ENCODE measurements at regions not wholly inside any gene's neighbourhood (a gene's known extent, or its start where the extent isn't known, plus 50 kb on each side); places are given as distances from the start of the nearest gene placed in this dataset.
"Not testable (repeated sequence)": the region's sequence is repeated elsewhere in the genome, so short reads cannot be mapped to it uniquely, and the experiment has no call there.

GRCh38 chr7:65462148-65462716 is 88.6 kb downstream of the ZNF92 start:
- H3K9me3 ChIP-seq, result no peaks in the 10 kb centered on the region
- H3K4me3 ChIP-seq, result no peak overlapping the region
- no peak overlapping the region for H3K27ac ChIP-seq
- no peaks in the 10 kb centered on the region for H3K4me1 ChIP-seq
- ATAC-seq, result no peak
- no peaks in the 10 kb centered on the region for H3K27me3 ChIP-seq
- no peaks in the 10 kb centered on the region for H3K36me3 ChIP-seq
- TF ChIP-seq, protein P1, sequence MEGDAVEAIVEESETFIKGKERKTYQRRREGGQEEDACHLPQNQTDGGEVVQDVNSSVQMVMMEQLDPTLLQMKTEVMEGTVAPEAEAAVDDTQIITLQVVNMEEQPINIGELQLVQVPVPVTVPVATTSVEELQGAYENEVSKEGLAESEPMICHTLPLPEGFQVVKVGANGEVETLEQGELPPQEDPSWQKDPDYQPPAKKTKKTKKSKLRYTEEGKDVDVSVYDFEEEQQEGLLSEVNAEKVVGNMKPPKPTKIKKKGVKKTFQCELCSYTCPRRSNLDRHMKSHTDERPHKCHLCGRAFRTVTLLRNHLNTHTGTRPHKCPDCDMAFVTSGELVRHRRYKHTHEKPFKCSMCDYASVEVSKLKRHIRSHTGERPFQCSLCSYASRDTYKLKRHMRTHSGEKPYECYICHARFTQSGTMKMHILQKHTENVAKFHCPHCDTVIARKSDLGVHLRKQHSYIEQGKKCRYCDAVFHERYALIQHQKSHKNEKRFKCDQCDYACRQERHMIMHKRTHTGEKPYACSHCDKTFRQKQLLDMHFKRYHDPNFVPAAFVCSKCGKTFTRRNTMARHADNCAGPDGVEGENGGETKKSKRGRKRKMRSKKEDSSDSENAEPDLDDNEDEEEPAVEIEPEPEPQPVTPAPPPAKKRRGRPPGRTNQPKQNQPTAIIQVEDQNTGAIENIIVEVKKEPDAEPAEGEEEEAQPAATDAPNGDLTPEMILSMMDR (IDR thresholded peaks at IDR 0.05), result no peak
- TF ChIP-seq POLR2AphosphoS5 (IDR thresholded peaks at IDR 0.05) (no peak), EP300 (IDR thresholded peaks at IDR 0.05) (no peak), POLR2A (IDR thresholded peaks at IDR 0.05) (no peak)
- 28 to 34% methylated on average over 2 to 3 of the region's 3 CpGs for WGBS, 2 donors (ENCODE audit: low coverage in 1 of 2)

DNA sequence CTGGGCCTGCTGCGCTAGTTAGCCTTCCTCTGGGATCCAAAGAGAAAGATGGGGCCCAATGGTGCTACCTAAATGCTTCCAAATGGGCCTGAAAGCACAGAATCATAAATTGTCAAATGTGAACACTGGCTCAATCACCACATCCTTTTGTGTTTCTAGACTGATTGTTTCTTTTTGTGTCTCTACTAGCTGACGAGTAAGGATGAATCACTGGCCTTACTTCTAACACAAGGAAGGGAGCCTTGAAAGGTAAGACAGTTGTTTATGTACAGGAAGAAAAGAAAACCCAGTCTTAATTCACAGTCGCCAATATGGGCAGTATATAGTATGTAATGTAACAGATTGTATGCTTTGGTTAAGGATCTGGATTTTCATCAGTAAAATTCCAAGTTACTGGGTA is 89.5 kb downstream of the ZNF92 start:
- no peak for TF ChIP-seq POLR2A (IDR thresholded peaks at IDR 0.05)
- TF ChIP-seq, protein P1 (IDR thresholded peaks at IDR 0.05), result no peak
- no peak for TF ChIP-seq EP300 (IDR thresholded peaks at IDR 0.05)
- TF ChIP-seq POLR2AphosphoS5 (IDR thresholded peaks at IDR 0.05), result no peak
- Histone ChIP-seq H3K4me3 (no peak overlapping the region), H3K36me3 (no peaks in the 10 kb centered on the region), H3K9me3 (no peaks in the 10 kb centered on the region), H3K27me3 (no peaks in the 10 kb centered on the region), H3K4me1 (no peaks in the 10 kb centered on the region), H3K27ac (no peak overlapping the region)
- 81 to 83% methylated on average over 3 of the region's 3 CpGs for WGBS, 2 donors (ENCODE audit: low coverage in 1 of 2)
- ATAC-seq, result no peak

DNA sequence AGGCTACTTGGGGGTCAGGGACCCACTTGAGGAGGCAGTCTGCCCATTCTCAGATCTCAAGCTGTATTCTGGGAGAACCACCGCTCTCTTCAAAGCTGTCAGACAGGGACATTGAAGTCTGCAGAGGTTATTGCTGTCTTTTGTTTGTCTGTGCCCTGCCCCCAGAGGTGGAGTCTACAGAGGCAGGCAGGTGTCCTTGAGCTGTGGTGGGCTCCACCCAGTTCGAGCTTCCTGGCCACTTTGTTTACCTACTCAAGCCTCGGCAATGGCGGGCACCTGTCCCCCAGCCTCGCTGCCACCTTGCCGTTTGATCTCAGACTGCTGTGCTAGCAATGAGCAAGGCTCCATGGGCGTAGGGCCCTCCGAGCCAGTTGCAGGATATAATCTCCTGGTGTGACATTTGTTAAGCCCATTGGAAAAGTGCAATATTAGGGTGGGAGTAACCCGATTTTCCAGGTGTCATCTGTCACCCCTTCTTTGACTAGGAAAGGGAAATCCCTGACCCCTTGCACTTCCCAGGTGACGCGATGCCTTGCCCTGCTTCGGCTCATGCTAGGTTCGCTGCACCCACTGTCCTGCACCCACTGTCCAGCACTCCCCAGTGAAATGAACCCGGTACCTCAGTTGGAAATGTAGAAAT is 96.4 kb downstream of the ZNF92 start:
- H3K9me3 ChIP-seq, result peaks cover 0 to 12% (median 0%) of the 10 kb centered on the region in 3 donors
- not testable (repeated sequence) for ATAC-seq, H3K27ac ChIP-seq, H3K36me3 ChIP-seq, H3K27me3 ChIP-seq, H3K4me3 ChIP-seq, H3K4me1 ChIP-seq
- 86 to 98% methylated on average over 7 to 8 of the region's 14 CpGs for WGBS, 2 donors (ENCODE audit: low coverage in 1 of 2)

GRCh38 chr7:65471587-65471986 is 97.9 kb downstream of the ZNF92 start:
- Histone ChIP-seq H3K4me1 (no peaks in the 10 kb centered on the region), H3K27ac (no peak overlapping the region), H3K9me3 (peaks cover 0 to 12% (median 0%) of the 10 kb centered on the region in 3 donors), H3K27me3 (peaks cover 16% of the 10 kb centered on the region), H3K4me3 (no peak overlapping the region), H3K36me3 (no peaks in the 10 kb centered on the region)
- no peak for TF ChIP-seq EP300 (IDR thresholded peaks at IDR 0.05)
- TF ChIP-seq POLR2A (IDR thresholded peaks at IDR 0.05), result no peak
- TF ChIP-seq, protein P1 (IDR thresholded peaks at IDR 0.05), result no peak
- no peak for TF ChIP-seq POLR2AphosphoS5 (IDR thresholded peaks at IDR 0.05)
- 64 to 69% methylated on average over 4 of the region's 4 CpGs for WGBS, 2 donors (ENCODE audit: low coverage in 1 of 2)
- ATAC-seq, result no peak

DNA sequence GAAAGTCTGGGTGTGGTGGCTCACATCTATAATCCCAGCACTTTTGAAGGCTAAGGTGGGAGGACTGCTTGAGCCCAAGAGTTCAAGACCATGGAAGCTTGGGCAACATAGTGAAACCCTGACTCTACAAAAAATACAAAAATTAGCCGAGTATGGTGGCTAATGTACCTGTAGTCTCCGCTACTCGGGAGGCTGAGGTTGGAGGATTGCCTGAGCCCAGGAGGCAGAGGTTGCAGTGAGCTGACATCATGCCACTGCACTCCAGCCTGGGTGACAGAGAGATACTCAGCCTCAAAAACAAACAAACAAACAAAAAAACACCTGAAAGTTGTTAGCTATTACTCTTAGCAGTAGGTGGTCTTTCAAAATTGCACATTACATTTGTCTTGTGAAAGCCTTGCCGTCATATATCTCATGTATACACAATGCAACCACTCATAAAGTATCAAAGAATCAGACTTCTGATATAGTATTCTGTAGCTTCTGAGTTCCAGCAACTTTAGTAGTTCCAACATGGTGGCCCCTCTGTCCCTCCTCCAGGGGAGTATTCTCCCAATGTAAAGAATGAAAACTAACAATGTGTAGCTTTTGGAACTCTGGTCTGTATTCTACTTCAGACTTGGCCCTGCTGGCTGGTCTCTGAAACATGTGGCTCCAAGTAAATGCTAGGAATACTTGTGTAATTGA is 101.5 kb downstream of the ZNF92 start:
- 68 to 92% methylated on average over 3 of the region's 4 CpGs for WGBS, 2 donors (ENCODE audit: low coverage in 1 of 2)
- H3K9me3 ChIP-seq, result peaks cover 0 to 25% (median 0%) of the 10 kb centered on the region in 3 donors
- H3K27ac ChIP-seq, result no peak overlapping the region
- H3K36me3 ChIP-seq, result no peaks in the 10 kb centered on the region
- TF ChIP-seq POLR2AphosphoS5 (IDR thresholded peaks at IDR 0.05) (no peak), POLR2A (IDR thresholded peaks at IDR 0.05) (no peak), EP300 (IDR thresholded peaks at IDR 0.05) (no peak)
- TF ChIP-seq, protein P1 (IDR thresholded peaks at IDR 0.05), result no peak
- H3K4me1 ChIP-seq, result no peaks in the 10 kb centered on the region
- H3K4me3 ChIP-seq, result no peak overlapping the region
- H3K27me3 ChIP-seq, result peaks cover 12% of the 10 kb centered on the region
- ATAC-seq, result no peak
